ENCODE measurements at regions not wholly inside any gene's neighbourhood (a gene's known extent, or its start where the extent isn't known, plus 50 kb on each side); places are given as distances from the start of the nearest gene placed in this dataset.

DNA sequence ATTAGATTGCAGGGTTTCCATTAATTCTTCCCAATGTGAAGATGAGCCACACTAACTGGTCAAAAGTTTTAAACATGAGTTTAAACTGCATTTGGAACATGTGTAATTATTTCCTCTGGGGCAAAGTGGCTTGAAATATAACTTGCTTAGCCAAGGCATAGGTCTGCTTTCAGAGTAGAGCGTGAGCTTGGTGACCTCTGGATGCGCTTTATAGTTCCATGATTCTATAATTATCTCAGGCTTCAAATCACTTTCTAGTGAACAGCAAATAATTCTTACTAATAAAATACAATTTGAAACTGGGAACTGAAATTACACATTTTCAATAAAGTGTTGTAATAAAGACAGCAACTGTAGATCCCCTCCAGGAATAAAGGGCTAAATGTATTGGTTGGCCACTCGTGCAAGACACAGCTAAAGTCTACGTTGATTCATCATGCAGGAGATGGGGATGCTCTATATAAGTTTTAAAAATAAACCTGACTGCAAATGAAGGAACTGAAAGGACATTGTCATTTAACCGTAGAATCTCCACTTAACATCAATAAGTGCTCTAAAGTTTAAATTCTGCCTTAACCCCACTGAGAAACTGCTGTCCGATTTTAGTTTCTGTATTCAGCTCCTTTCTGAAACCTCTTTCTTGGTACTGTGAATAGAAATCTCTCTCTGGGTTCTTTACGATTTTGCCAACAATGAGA, 460.0 kb downstream of the PSAT1 start:
- intact Hi-C loops (cut with DNase I), result no loop called here
- no peak for ATAC-seq

GRCh38 chr9:78763424-78763823, 466.5 kb downstream of the PSAT1 start:
- no peaks in the 10 kb centered on the region for H3K9me3 ChIP-seq
- no peaks in the 10 kb centered on the region for H3K27me3 ChIP-seq
- FAIRE-seq, result no peak
- TF ChIP-seq, protein P1, sequence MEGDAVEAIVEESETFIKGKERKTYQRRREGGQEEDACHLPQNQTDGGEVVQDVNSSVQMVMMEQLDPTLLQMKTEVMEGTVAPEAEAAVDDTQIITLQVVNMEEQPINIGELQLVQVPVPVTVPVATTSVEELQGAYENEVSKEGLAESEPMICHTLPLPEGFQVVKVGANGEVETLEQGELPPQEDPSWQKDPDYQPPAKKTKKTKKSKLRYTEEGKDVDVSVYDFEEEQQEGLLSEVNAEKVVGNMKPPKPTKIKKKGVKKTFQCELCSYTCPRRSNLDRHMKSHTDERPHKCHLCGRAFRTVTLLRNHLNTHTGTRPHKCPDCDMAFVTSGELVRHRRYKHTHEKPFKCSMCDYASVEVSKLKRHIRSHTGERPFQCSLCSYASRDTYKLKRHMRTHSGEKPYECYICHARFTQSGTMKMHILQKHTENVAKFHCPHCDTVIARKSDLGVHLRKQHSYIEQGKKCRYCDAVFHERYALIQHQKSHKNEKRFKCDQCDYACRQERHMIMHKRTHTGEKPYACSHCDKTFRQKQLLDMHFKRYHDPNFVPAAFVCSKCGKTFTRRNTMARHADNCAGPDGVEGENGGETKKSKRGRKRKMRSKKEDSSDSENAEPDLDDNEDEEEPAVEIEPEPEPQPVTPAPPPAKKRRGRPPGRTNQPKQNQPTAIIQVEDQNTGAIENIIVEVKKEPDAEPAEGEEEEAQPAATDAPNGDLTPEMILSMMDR (IDR thresholded peaks at IDR 0.05), result no peak
- ATAC-seq, result no peak
- intact Hi-C loops (cut with DNase I), result no loop called here
- H3K4me3 ChIP-seq, result no peak overlapping the region
- H3K36me3 ChIP-seq, result no peaks in the 10 kb centered on the region
- no peak overlapping the region for H3K27ac ChIP-seq
- no peak for DNase-seq
- H3K4me1 ChIP-seq, result no peaks in the 10 kb centered on the region
- 92 to 94% methylated on average over 4 of the region's 4 CpGs for WGBS, 2 donors

More for the DNA sequence above, 460.0 kb downstream of the PSAT1 start:
- FAIRE-seq (no peak), DNase-seq (no peak)
- H3K4me3 ChIP-seq, result no peak overlapping the region
- no peaks in the 10 kb centered on the region for H3K9me3 ChIP-seq
- TF ChIP-seq, protein P1 (IDR thresholded peaks at IDR 0.05), result no peak
- H3K27me3 ChIP-seq, result no peaks in the 10 kb centered on the region
- H3K36me3 ChIP-seq, result no peaks in the 10 kb centered on the region
- WGBS, 2 donors, result 71 to 80% methylated on average over 7 of the region's 7 CpGs
- H3K27ac ChIP-seq, result no peak overlapping the region
- no peaks in the 10 kb centered on the region for H3K4me1 ChIP-seq

GRCh38 chr9:78765861-78766260, 468.9 kb downstream of the PSAT1 start:
- no peak for ATAC-seq
- H3K4me3 ChIP-seq, result no peak overlapping the region
- WGBS, 2 donors, result 75 to 84% methylated on average over 4 of the region's 4 CpGs
- TF ChIP-seq, protein P1 (IDR thresholded peaks at IDR 0.05), result no peak
- DNase-seq, result no peak
- H3K36me3 ChIP-seq, result no peaks in the 10 kb centered on the region
- no peak overlapping the region for H3K27ac ChIP-seq
- no peaks in the 10 kb centered on the region for H3K27me3 ChIP-seq
- no peaks in the 10 kb centered on the region for H3K9me3 ChIP-seq
- intact Hi-C loops (cut with DNase I), result no loop called here
- H3K4me1 ChIP-seq, result no peaks in the 10 kb centered on the region
- no peak for FAIRE-seq

DNA sequence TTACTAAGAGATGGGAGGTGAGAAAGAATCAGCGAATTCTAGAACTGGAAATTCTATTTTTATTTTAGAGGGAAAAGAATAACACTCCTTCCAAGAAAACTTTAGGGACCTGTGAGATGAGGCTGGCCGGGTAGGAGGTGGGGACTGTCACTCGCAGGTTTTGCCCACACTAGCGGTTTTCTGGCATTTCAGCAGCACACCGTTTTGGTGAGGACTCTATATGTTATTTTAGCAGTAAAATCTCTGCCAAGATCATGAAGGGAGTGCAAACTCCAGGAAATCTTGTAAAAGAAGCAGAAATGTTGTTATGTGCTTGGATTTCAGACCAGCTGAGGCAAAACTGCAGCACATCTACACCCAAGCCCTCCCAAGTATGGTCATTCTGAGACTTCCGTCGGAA, 470.6 kb downstream of the PSAT1 start:
- FAIRE-seq (no peak), ATAC-seq (no peak), DNase-seq (no peak)
- TF ChIP-seq, protein P1 (IDR thresholded peaks at IDR 0.05), result no peak
- Histone ChIP-seq H3K9me3 (no peaks in the 10 kb centered on the region), H3K4me3 (no peak overlapping the region), H3K4me1 (no peaks in the 10 kb centered on the region), H3K36me3 (no peaks in the 10 kb centered on the region), H3K27ac (no peak overlapping the region), H3K27me3 (no peaks in the 10 kb centered on the region)
- intact Hi-C loops (cut with DNase I), result no loop called here
- WGBS, 2 donors, result 72 to 79% methylated on average over 7 of the region's 7 CpGs

GRCh38 chr9:78769690-78770089, 472.8 kb downstream of the PSAT1 start:
- ATAC-seq (no peak), FAIRE-seq (no peak), DNase-seq (no peak)
- Histone ChIP-seq H3K27ac (no peak overlapping the region), H3K4me3 (no peak overlapping the region), H3K4me1 (no peaks in the 10 kb centered on the region), H3K27me3 (no peaks in the 10 kb centered on the region), H3K36me3 (no peaks in the 10 kb centered on the region), H3K9me3 (no peaks in the 10 kb centered on the region)
- 60 to 68% methylated on average over 2 of the region's 2 CpGs for WGBS, 2 donors
- TF ChIP-seq, protein P1 (IDR thresholded peaks at IDR 0.05), result no peak
- intact Hi-C loops (cut with DNase I), result no loop called here

Measured in pancreas (tissue), 10 donors.